SU-DHL-6 (cell line): ENCODE measurements at regions not wholly inside any gene's neighbourhood (a gene's known extent, or its start where the extent isn't known, plus 50 kb on each side); places are given as distances from the start of the nearest gene placed in this dataset.

ENCODE experiments used
- EZH2phosphoT487 ChIP-seq: fragments of 200-600 bp; sonication (generic), shearing (Covaris generic); conservative IDR thresholded peaks from 2 replicates; pipeline ENCODE4 v1.6.1; 2018; ENCODE audit warnings: mild to moderate bottlenecking, antibody characterized with exemption, low read length, moderate library complexity, mixed read lengths
- TF ChIP-seq, protein P1 (sequence below): fragments of 200-600 bp; sonication (generic); IDR thresholded peaks from one replicate; pipeline ENCODE4 v1.5.1; 2017; ENCODE audit warnings: antibody characterized with exemption, mild to moderate bottlenecking, low read length, moderate library complexity; ENCODE audit not compliant: insufficient read depth, poor library complexity, severe bottlenecking

DNA sequence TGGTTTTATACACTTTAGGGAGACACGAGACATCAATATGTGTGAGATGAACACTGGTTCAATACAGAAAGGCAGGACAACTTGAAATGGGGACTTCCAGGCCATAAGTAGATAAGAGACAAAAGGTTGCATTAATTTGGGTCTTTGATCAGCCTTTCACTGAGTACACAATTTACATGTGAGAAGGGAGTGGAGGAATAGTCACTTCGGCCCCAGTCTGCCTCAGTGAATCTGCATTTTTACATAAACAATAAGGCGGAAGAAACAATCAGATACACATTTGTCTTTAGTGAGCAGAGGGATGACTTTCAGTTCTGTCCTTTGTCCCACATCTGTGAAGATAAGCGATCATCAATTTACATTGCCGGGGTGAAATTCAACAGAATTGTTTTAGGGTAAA lies 104.3 kb upstream of the ARL4C start:
- TF ChIP-seq, protein P1, sequence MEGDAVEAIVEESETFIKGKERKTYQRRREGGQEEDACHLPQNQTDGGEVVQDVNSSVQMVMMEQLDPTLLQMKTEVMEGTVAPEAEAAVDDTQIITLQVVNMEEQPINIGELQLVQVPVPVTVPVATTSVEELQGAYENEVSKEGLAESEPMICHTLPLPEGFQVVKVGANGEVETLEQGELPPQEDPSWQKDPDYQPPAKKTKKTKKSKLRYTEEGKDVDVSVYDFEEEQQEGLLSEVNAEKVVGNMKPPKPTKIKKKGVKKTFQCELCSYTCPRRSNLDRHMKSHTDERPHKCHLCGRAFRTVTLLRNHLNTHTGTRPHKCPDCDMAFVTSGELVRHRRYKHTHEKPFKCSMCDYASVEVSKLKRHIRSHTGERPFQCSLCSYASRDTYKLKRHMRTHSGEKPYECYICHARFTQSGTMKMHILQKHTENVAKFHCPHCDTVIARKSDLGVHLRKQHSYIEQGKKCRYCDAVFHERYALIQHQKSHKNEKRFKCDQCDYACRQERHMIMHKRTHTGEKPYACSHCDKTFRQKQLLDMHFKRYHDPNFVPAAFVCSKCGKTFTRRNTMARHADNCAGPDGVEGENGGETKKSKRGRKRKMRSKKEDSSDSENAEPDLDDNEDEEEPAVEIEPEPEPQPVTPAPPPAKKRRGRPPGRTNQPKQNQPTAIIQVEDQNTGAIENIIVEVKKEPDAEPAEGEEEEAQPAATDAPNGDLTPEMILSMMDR = no peak
- no peak for TF ChIP-seq EZH2phosphoT487
